CD4-positive, alpha-beta T cell treated with Interferon alpha-2 for 1 hour (primary cell): ENCODE measurements at regions not wholly inside any gene's neighbourhood (a gene's known extent, or its start where the extent isn't known, plus 50 kb on each side); places are given as distances from the start of the nearest gene placed in this dataset.
A peak's percentile ranks its signal among the peaks of the same experiment; 100 is the strongest.
"Not testable (repeated sequence)": the region's sequence is repeated elsewhere in the genome, so short reads cannot be mapped to it uniquely, and the experiment has no call there.

Source experiments
- DNase-seq, 2 donors: peaks; one replicate each; pipeline ENCODE4 v3.0.0-alpha.2; 2020 to 2022

GRCh38 chr4:81756042-81756441 is 284.3 kb upstream of the RASGEF1B start:
- DNase-seq: no peak

GRCh38 chr4:81754169-81754568 is 282.5 kb upstream of the RASGEF1B start:
- no peak for DNase-seq

- no peak for DNase-seq
These were observed 280.0 kb upstream of the RASGEF1B start for GRCh38 chr4:81751531-81752289.

GRCh38 chr4:81747242-81747930 is 275.7 kb upstream of the RASGEF1B start:
- peak; percentile 3 to 41 for DNase-seq

GRCh38 chr4:81746773-81747172 is 275.1 kb upstream of the RASGEF1B start:
- no peak for DNase-seq

- DNase-seq: no peak
These were observed 274.4 kb upstream of the RASGEF1B start for GRCh38 chr4:81746071-81746470.

GRCh38 chr4:81745050-81745449 is 273.3 kb upstream of the RASGEF1B start:
- DNase-seq: no peak

- DNase-seq: no peak
These were observed 272.2 kb upstream of the RASGEF1B start for GRCh38 chr4:81743731-81744435.

- no peak for DNase-seq
These were observed 268.8 kb upstream of the RASGEF1B start for GRCh38 chr4:81740487-81740886.

GRCh38 chr4:81738891-81739290 is 267.2 kb upstream of the RASGEF1B start:
- DNase-seq: no peak

GRCh38 chr4:81737865-81738559 is 266.3 kb upstream of the RASGEF1B start:
- DNase-seq: no peak

GRCh38 chr4:81736324-81736723 is 264.6 kb upstream of the RASGEF1B start:
- no peak for DNase-seq

GRCh38 chr4:81732980-81733379 is 261.3 kb upstream of the RASGEF1B start:
- DNase-seq: no peak

- DNase-seq: peak; percentile 19 to 33
These were observed 253.2 kb upstream of the RASGEF1B start for GRCh38 chr4:81724925-81725329.

GRCh38 chr4:81723927-81724587 is 252.3 kb upstream of the RASGEF1B start:
- DNase-seq: peak in 1 of 2 donors; percentile 24

GRCh38 chr4:81723019-81723884 is 251.5 kb upstream of the RASGEF1B start:
- DNase-seq: no peak

GRCh38 chr4:81722290-81722851 is 250.7 kb upstream of the RASGEF1B start:
- no peak for DNase-seq

GRCh38 chr4:81715757-81716156 is 244.1 kb upstream of the RASGEF1B start:
- DNase-seq: no peak

- not testable (repeated sequence) for DNase-seq
These were observed 243.7 kb upstream of the RASGEF1B start for GRCh38 chr4:81715357-81715756.

- no peak for DNase-seq
These were observed 242.6 kb upstream of the RASGEF1B start for GRCh38 chr4:81714291-81714690.

- DNase-seq: no peak
These were observed 241.0 kb upstream of the RASGEF1B start for GRCh38 chr4:81712714-81713113.
